DND-41 (cell line): ENCODE measurements at regions not wholly inside any gene's neighbourhood (a gene's known extent, or its start where the extent isn't known, plus 50 kb on each side); places are given as distances from the start of the nearest gene placed in this dataset.

Experiments
- ATAC-seq: fragments of 200-7000 bp; cut with Tn5 transposase; 3 replicates; pipeline ENCODE4 v1.9.1; 2021; ENCODE audit warnings: low read depth; ENCODE audit not compliant: insufficient read depth
- DNase-seq: peaks from one replicate; pipeline ENCODE4 v3.0.0-alpha.2; 2020
- H2AFZ ChIP-seq: 2 replicates; pipeline ENCODE4 v1.6.0; 2012; ENCODE audit warnings: low read depth, low read length
- H3K27ac ChIP-seq: 2 replicates; pipeline ENCODE4 v1.5.1; 2012; ENCODE audit warnings: low read length, inconsistent platforms
- H3K27me3 ChIP-seq: fragments of 200-600 bp; sonication (generic); 2 replicates; pipeline ENCODE4 v1.6.0; 2012; ENCODE audit warnings: low read length, mild to moderate bottlenecking, inconsistent platforms; ENCODE audit not compliant: insufficient read depth, poor library complexity
- H3K36me3 ChIP-seq: 2 replicates; pipeline ENCODE4 v1.5.1; 2012; ENCODE audit warnings: low read length, inconsistent platforms; ENCODE audit not compliant: insufficient read depth
- H3K4me1 ChIP-seq: 2 replicates; pipeline ENCODE4 v1.5.1; 2012; ENCODE audit warnings: mild to moderate bottlenecking, low read length; ENCODE audit not compliant: insufficient read depth
- H3K4me2 ChIP-seq: 2 replicates; pipeline ENCODE4 v1.6.0; 2012; ENCODE audit warnings: mild to moderate bottlenecking, moderate library complexity, low read length, inconsistent platforms; ENCODE audit not compliant: insufficient read depth
- H3K4me3 ChIP-seq, 2 experiments: fragments of 200-600 bp in 1 of 2; shearing (Covaris generic) in 1 of 2; 2 replicates each; pipeline ENCODE4 v1.5.1; 2012 to 2016; ENCODE audit warnings: inconsistent platforms in 2 of 2, low read length in 2 of 2, mild to moderate bottlenecking in 2 of 2, low read depth in 1 of 2, moderate library complexity in 1 of 2
- H3K79me2 ChIP-seq: 2 replicates; pipeline ENCODE4 v1.6.0; 2012; ENCODE audit warnings: low read length, inconsistent platforms; ENCODE audit not compliant: insufficient read depth
- H3K9ac ChIP-seq: 2 replicates; pipeline ENCODE4 v1.6.0; 2012; ENCODE audit warnings: low read depth, mild to moderate bottlenecking, inconsistent platforms, low read length, moderate library complexity
- H3K9me3 ChIP-seq: 2 replicates; pipeline ENCODE4 v1.5.1; 2012; ENCODE audit warnings: low read length, moderate library complexity, mild to moderate bottlenecking, inconsistent platforms; ENCODE audit not compliant: insufficient read depth, severe bottlenecking
- H4K20me1 ChIP-seq: 2 replicates; pipeline ENCODE4 v1.6.0; 2012; ENCODE audit warnings: low read length; ENCODE audit not compliant: insufficient read depth
- EZH2 ChIP-seq: IDR thresholded peaks from 3 replicates; pipeline ENCODE4 v1.6.1; 2012; ENCODE audit warnings: borderline replicate concordance, low read depth, mild to moderate bottlenecking, moderate library complexity, low read length, inconsistent platforms; ENCODE audit not compliant: severe bottlenecking
- TF ChIP-seq, protein P1 (sequence below): IDR thresholded peaks from 2 replicates; pipeline ENCODE4 v1.5.1; 2012; ENCODE audit warnings: borderline replicate concordance, low read length, moderate library complexity, mild to moderate bottlenecking; ENCODE audit not compliant: poor library complexity, severe bottlenecking; ENCODE audit errors: extremely low read depth

- Histone ChIP-seq H4K20me1 (0 out of 2 replicates have a peak, but pooled peaks cover 6% of the 10 kb centered on the region), H3K27ac (no peak overlapping the region), H3K27me3 (peaks cover 25% of the 10 kb centered on the region), H3K79me2 (no peaks in the 10 kb centered on the region), H3K4me1 (no peaks in the 10 kb centered on the region), H3K4me3 (no peak overlapping the region), H3K9me3 (no peaks in the 10 kb centered on the region), H2AFZ (no peak overlapping the region), H3K9ac (no peak overlapping the region), H3K36me3 (no peaks in the 10 kb centered on the region), H3K4me2 (no peak overlapping the region)
- DNase-seq (no peak), ATAC-seq (no peak)
- no peak for TF ChIP-seq EZH2
- TF ChIP-seq, protein P1, sequence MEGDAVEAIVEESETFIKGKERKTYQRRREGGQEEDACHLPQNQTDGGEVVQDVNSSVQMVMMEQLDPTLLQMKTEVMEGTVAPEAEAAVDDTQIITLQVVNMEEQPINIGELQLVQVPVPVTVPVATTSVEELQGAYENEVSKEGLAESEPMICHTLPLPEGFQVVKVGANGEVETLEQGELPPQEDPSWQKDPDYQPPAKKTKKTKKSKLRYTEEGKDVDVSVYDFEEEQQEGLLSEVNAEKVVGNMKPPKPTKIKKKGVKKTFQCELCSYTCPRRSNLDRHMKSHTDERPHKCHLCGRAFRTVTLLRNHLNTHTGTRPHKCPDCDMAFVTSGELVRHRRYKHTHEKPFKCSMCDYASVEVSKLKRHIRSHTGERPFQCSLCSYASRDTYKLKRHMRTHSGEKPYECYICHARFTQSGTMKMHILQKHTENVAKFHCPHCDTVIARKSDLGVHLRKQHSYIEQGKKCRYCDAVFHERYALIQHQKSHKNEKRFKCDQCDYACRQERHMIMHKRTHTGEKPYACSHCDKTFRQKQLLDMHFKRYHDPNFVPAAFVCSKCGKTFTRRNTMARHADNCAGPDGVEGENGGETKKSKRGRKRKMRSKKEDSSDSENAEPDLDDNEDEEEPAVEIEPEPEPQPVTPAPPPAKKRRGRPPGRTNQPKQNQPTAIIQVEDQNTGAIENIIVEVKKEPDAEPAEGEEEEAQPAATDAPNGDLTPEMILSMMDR, result no peak
Observed at GRCh38 chr20:41952166-41952565, 334.0 kb upstream of the CHD6 start.

- TF ChIP-seq, protein P1, result no peak
- TF ChIP-seq EZH2, result no peak
- Histone ChIP-seq H3K27me3 (peaks cover 25% of the 10 kb centered on the region), H3K4me2 (no peak overlapping the region), H2AFZ (no peak overlapping the region), H3K27ac (no peak overlapping the region), H3K4me3 (no peak overlapping the region), H4K20me1 (0 out of 2 replicates have a peak, but pooled peaks cover 6% of the 10 kb centered on the region), H3K4me1 (no peaks in the 10 kb centered on the region), H3K36me3 (no peaks in the 10 kb centered on the region), H3K9me3 (no peaks in the 10 kb centered on the region), H3K9ac (no peak overlapping the region), H3K79me2 (no peaks in the 10 kb centered on the region)
- peak; percentile 70 for ATAC-seq
- peak; percentile 10 for DNase-seq
Observed at GRCh38 chr20:41951615-41952014, 333.4 kb upstream of the CHD6 start.

- DNase-seq (no peak), ATAC-seq (no peak)
- peaks cover 43% of the 10 kb centered on the region for H3K27me3 ChIP-seq
- H3K79me2 ChIP-seq, result no peaks in the 10 kb centered on the region
- H3K27ac ChIP-seq, result no peak overlapping the region
- H3K4me2 ChIP-seq, result no peak overlapping the region
- no peak overlapping the region for H3K4me3 ChIP-seq
- no peaks in the 10 kb centered on the region for H3K36me3 ChIP-seq
- TF ChIP-seq EZH2, result no peak
- TF ChIP-seq, protein P1, result no peak
- no peak overlapping the region for H2AFZ ChIP-seq
- H4K20me1 ChIP-seq, result no peaks in the 10 kb centered on the region
- H3K9me3 ChIP-seq, result no peaks in the 10 kb centered on the region
- H3K9ac ChIP-seq, result no peak overlapping the region
- H3K4me1 ChIP-seq, result no peaks in the 10 kb centered on the region
Observed at GRCh38 chr20:41939659-41940058, 321.5 kb upstream of the CHD6 start.

GRCh38 chr20:41938353-41938752 lies 320.2 kb upstream of the CHD6 start:
- DNase-seq (no peak), ATAC-seq (no peak)
- Histone ChIP-seq H4K20me1 (no peaks in the 10 kb centered on the region), H3K27me3 (peaks cover 46% of the 10 kb centered on the region), H3K27ac (no peak overlapping the region), H3K4me2 (no peak overlapping the region), H3K4me3 (no peak overlapping the region), H3K36me3 (no peaks in the 10 kb centered on the region), H3K9ac (no peak overlapping the region), H3K9me3 (no peaks in the 10 kb centered on the region), H2AFZ (no peak overlapping the region), H3K79me2 (no peaks in the 10 kb centered on the region), H3K4me1 (no peaks in the 10 kb centered on the region)
- no peak for TF ChIP-seq EZH2
- TF ChIP-seq, protein P1, result no peak
